ENCODE measurements at regions not wholly inside any gene's neighbourhood (a gene's known extent, or its start where the extent isn't known, plus 50 kb on each side); places are given as distances from the start of the nearest gene placed in this dataset.

DNA sequence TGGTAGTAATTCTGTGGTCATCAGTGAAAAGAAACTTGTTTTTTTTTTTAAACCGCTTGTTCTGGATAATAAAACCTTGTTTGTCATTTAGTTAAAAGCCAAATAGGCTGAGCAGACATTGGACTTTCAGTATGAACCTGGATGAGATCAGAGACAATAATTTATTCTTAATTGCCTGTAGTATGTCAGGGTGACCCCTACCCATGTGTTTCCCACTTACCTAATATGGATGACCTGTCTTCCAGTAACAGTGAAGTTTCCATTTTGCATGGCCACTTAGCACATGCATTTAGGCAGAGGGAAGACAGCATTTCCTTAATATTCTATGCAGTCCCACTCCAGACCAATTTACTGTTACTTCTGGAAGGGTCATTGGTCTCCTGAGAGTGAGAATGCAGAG, 87.6 kb upstream of the CFAP20DC start:
- no peak for DNase-seq (ENCODE audit: low read depth in 3 of 3)

DNA sequence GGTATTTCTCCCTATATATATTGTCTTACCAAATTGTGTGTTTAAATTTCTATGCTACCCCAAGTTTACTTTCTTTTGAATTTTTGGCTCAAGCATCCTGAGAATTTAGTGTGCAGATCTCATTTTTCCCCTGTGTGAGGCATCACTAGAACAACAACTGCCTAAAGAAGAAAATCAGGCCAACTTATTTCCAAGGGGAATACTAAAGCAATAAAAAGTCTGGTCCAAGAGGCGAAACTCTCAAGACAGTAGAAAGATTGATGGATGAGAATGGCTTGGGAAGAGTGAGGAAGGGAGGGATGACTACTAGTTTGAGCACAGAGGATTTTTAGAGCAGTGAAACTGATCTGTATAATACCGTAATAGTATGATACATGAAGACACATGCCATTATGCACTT, 86.3 kb upstream of the CFAP20DC start:
- no peak for DNase-seq (ENCODE audit: low read depth in 3 of 3)

DNA sequence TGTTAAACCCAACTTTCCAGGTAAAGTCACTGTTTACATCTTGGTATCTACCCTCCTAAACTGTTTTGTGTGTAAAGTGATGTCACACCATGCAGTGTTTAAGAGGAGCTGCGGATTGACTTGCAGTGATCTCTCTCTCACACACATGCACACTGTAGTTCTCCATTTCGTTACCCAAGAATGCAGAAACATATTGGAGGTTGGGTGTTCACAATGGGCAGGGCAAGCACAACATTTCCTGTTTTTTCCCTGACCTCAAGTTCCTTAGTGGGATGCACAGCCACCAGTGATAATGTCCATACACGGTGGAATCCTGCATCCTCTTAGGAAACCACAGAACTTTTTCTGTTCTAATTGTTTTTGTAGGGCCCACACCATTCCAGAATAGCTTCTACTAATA, 85.3 kb upstream of the CFAP20DC start:
- no peak for DNase-seq (ENCODE audit: low read depth in 3 of 3)

DNA sequence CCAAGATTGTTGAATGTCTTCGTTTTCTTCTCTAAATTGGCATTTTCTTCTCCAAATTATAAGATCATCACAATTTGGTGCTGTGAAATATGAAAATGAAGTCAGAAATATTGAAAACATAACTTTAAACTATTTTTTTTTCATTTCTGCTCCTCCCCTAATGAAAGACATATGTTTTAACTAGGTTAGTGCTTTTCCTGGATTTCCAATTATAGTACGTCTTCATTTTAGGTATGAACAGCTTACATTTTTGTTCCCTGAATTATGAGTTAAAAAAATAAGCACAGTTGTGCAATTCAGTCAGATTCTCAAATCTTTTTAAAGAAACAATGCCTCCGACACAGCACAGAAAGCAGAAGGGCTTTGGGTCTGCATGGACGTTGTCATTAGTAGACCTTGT, 83.5 kb upstream of the CFAP20DC start:
- DNase-seq (ENCODE audit: low read depth in 3 of 3) = no peak

DNA sequence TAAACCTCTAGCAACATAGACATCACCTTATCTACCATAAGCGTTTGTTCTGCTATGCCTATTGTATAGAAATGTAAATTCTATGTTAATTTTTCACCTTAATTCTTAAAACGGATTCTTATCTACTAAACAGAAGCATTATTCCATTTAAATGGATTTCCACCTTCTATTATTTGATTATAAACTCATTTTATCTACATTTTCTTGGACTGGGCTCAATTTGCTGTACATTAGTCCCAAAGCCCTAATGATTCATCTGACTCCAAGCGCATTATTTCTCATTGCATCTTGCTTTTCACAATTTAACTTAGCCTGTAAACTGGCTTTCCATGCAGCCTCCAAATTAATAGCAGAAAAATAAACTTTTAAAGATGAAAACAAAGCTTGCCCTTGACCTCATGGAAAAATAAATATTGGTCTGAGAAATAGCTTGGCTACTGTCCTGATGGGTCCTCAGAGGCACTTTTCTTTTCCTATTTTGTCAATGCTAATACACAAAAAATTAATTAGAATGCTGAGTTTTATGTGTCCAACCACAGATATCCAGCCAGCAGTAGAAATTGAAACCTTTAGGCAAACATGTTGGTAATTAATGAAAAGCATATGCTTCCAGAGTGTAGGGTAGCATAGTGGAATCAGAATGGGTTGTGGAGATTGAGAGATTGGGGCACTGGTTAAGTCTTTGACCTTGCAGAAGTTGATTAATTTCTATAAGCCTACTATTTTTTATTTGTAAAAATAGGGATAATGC, 81.4 kb upstream of the CFAP20DC start:
- DNase-seq (ENCODE audit: low read depth in 3 of 3) = no peak

DNA sequence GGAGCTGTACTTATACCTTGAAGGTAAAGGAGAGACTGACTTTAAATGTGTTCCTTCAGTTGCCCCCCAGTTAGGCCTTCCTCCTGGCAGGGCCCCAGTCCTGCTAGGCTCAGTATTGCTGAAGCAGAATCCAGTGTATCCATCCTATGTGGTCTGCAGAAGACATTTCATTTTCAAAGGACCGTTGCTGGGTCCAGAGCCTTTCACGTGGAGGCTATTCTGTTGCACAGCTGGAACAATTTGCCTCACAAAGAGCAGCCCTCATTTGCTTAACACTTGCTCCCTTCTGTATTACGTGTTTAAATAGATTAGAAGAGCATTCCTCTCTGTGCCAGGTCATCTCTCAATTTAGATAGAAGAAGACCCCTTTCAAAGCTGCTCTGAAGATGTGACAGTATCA, 78.9 kb upstream of the CFAP20DC start:
- no peak for DNase-seq (ENCODE audit: low read depth in 3 of 3)

DNA sequence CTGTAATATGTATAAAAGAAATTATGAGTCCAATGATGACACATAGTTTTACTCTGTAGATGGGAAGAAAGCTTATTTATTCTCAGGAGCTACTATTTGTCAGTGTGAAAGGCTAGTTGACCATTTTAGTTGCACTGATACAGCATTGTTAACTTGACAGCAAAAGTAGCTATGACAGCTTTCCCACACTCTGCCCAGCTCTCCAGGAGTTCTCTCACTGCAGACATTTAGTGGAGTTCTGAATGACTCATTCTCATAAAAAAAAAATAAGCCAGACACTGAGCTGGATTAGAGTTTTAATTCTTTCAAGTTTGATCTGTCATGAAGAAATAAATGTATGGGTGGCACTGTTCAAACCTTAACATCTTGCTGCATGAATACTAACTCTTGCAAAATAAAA, 77.2 kb upstream of the CFAP20DC start:
- DNase-seq (ENCODE audit: low read depth in 3 of 3) = no peak

DNA sequence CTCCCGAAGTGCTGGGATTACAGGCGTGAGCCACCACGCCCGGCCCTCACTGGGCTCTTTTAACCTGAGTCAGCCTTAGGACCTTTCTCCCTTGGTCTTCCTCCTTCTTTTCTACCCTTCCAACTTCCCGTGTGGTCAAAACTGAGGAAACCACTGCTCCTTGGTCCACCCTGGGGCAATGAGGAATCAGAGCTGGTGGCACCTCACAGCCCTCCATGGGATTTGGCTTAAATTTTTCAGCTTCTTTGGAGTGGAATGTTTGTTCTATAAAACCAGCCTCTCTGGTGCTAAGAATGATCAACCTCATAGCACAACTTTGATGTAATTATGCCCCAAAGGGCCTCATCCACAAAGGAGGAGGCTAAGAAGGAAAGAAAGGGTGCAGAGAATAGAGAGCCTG, 76.6 kb upstream of the CFAP20DC start:
- DNase-seq (ENCODE audit: low read depth in 3 of 3) = no peak

DNA sequence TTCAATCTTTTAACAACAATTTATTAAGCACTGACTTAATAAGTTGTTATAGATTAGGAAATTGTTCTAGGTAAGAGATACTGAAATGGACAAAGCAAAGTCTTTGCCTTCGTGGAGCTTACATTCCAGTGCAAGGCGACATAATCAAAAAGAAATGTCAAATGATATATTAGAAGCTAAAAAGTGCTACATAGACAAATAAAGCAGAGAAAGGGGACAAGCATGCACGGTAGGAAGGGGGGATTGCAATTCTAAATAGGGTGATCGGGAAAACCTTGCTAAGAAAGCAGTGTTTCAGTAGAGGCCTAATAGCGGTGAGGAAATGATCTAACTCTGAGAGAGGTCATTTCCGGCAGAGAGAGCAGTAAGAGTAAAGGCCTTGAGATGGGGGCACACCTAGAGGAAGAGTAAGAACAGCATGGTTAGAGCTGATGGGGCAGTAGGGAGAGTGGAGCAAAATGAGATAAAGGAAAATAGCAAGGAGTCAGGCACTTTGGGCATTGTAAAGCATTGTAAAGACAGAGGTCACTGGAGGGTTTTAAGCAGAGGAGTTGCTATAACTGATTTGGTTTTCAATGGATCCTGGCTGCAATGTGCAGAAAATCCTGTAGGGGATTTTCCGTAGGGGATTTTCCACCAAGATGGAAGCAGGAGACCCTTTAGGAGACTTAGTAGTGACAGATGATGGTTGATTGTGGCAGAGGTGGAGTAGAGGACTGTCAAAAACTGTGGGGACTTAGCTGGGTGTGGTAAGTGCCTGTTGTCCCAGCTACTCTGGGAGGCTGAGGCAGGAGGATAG, 71.7 kb upstream of the CFAP20DC start:
- no peak for DNase-seq (ENCODE audit: low read depth in 3 of 3)

DNA sequence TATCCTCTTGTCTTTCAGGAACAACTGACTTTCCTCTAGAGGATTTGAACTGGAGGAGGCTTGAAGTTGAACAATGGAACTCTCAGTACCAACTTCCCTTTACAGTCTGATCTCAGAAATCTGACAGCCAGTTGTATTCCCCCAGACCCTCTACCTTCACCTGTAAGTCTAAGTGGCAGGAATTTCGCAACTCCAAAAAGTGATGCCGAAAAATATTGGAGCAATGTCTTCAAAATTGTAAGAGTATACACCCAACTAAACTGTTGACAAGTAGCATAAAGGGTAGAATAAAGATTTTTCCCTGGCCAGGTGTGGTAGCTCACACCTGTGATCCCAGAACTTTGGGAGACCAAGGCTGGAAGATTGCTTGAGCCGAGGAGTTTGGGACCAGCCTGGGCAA, 69.1 kb upstream of the CFAP20DC start:
- no peak for DNase-seq (ENCODE audit: low read depth in 3 of 3)

DNA sequence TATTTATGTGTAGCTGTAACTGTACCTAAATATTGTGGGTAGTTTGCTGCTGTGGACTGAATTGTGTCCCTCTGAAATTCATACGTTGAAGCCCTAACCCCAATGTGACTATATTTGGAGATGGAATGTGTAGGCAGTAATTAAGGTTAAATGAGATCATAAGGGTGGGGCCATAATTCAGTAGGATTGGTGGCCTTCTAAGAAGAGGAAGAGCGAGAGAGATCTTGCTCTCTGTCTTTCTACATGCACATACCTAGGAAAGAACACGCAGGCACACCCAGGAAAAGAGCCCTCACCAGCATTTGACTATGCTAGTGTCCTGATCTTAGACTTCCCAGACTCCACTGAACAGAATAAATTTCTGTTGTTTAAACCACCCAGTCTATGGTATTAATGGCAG, 67.6 kb upstream of the CFAP20DC start:
- no peak for DNase-seq (ENCODE audit: low read depth in 3 of 3)

DNA sequence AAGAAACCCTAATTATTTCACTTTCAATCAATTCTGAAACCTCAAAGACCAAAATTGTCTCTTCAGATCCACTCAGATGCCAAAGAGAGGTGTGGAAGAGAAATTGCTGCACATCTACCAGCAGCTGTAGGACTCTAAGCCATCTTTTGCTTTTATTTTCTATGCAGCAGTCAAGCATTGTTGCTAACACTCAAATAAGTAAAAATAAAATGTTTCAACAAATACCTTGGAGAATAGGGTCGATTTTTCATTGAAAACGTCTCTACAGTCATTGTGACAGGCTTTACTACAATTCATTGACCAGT, 66.4 kb upstream of the CFAP20DC start:
- no peak for DNase-seq (ENCODE audit: low read depth in 3 of 3)

DNA sequence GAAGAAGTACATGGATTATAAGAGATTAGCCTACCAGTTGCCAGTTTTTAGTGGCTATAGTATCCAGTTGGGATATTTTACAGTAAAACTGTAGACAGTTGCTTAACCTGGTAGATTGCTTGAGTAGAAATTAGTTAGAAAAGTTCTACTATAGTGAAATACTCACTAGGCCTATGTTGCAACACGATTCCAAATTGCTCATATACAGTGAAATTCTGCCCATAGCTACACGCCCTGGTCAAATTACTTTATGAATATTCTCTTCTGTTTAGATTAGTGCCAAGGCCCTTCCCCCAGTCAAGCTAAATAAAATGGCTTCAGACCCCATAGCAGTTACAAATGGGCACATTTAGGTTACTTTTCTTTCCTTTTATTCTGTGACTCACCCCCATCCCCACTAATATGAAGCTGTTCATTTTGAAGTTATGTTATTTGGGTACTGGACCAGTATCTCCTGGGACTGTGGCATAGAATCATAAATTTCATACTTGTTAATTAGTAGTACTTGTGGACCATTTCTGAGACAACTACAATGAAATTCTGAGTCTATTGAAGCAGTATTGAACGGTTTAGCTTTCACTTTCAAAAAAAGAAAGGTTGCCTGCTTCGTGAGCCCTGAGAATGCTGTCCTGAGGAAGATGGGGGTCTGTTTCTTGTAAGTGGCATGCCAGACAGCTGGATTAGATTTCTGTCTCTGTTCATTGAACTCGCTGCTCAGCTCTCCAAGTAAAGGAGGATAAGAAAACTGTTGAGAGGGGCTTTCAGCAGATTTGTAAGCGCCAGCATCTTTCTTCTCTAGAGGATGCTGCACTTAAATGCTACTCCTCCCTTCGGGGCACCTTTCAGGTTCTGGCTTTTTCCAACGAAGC, 65.8 kb upstream of the CFAP20DC start:
- no peak for DNase-seq (ENCODE audit: low read depth in 3 of 3)

DNA sequence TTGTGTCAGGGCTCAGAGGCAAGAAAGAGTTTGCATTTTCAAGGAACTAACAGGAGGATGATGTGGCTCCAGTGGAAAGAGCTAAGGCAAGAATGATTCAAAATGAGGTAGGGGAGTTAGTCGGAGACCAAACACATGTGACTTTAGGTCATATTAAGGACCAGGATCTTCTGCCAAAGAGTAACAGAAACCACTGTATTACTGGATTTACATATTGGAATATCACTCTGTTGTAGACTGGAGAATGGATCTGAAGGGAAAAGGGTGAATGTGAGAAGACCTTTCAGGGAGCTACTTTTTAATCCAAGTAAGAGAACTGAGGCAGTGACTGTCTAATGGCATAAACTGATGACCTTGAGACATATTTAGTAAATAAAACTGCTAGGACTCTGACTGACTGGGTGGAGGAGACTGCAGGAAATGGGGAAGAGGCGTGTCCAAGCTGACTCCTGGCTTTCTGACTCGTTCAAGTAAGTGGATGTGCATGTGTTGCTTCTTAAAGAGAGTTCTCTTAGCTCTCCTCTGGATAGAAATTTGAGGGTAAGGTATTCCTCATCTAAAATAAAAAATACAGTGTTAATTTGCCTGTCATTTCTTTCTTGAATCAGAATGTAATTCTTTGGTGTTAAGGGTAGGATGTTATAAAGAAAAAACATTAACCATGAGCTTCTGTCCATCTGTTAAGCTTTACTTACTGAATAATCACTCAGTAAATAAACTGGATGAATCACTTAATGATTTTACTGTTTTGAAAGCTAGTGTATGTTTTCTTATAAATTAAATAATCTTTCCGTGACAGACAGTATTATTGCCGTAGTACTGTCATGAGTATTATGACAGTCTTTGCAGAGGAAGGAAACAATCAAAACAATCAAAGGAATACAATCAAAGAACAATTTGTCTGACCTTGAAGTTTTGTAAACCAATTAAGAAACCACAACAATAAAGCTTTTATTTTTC, 58.3 kb upstream of the CFAP20DC start:
- no peak for DNase-seq (ENCODE audit: low read depth in 3 of 3)

DNA sequence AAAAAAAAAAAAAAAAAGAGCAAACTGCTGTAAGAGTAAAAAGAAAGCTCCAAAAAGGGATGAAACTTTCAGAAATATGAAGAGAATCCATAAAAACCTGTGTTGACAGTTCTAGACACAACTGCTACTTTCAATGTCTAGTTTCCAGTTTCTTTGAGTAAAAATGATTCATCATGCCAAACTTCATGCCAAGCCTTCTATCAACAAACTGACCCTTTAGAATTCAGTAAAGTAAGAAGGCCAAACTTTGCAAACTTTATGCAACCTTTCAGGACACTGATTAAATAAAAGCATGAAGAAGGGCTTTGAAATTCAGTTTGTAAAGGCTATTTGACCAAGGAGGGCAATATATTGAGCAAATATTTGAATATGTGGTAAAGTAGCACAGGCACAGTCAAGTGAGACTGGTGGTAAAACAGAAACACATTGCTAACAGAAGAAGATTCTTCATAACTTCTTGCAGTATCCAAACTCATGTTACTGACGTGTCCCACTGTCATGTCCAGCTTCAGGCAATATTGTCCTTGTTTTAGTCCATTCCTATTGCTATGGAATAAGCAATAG, 56.3 kb upstream of the CFAP20DC start:
- no peak for DNase-seq (ENCODE audit: low read depth in 3 of 3)

DNA sequence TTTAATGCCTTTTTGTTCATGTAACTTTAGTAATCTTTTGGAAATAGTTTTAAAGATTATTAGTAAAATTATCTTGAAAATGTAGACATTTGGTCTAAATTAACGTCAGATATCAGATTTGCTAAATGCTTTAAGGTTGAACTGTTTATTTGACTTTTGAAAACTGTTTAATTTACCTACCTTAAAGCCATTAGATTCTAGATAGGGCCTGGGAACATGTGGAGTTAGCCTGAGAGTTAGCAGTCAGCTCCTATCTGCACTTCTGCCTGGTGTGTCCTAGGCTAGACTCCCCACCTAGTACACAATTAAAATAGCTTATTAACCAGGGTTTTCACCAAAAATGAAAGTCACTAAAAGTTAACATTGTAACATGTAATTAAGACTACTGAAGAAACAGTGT, 53.7 kb upstream of the CFAP20DC start:
- DNase-seq (ENCODE audit: low read depth in 3 of 3) = no peak

DNA sequence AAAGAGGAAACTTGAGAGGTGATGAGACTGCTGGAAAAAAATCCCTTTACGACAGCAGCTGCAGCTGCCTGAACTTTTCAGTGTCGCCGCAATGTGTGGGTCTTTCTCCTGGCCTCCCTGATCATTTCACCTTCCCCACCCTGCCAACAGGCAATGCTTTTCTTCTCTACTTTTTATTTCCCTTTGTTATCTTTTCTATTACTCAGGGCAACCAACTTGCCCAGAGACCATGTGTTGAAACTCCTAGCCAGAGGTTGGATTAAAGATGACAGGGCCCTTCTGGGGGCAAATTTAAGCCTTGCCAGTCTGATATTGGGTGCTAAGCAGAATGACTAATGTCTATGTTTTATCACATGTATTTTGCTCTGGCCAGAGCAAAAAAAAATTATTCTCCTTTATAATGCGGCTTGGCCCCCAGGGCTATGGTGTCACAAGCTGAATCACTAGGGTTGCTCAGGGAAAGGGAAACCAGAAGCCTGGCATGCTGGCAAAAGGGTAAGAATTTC, 51.5 kb upstream of the CFAP20DC start:
- no peak for DNase-seq (ENCODE audit: low read depth in 3 of 3)
